ENCODE measurements at regions not wholly inside any gene's neighbourhood (a gene's known extent, or its start where the extent isn't known, plus 50 kb on each side); places are given as distances from the start of the nearest gene placed in this dataset.

DNA sequence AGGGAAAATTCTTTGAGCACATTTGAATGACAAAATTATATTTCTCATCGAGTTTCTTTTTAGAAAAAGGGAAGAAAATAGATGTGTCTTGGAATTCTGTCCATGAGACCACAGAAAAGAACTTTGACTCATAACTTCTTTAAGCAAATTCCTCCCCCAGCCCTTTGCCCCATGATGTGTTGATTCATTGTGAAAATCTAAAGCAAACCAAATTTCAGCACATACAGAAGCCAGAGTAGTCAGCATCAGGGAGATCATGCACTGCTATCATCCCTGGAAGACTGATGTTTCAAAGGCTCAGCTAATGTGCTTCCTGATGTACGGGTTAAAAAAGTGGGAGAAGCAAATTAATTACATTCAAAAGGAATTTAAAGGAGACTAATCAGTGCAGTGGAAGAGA, 159.7 kb downstream of the FAT3 start:
- no peak for DNase-seq

DNA sequence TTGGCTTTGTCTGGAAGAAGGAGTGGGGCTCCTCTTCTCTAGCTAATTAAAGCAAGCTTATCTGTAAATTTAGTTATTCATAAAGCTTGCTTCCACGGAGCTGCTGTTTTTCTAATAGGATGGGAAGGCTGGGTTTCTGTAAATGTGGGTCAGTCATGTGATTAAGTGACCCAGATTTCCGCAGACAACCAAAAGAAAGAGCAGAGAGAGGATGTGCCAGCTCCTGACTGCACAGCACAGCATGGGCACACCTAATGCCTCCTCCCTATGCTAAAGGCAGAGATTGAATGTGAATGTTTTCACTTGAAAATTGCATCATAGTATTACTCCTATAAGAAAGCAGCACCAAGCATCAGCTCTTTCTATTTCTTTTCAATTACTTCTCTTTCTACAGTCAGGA, 160.2 kb downstream of the FAT3 start:
- no peak for DNase-seq

DNA sequence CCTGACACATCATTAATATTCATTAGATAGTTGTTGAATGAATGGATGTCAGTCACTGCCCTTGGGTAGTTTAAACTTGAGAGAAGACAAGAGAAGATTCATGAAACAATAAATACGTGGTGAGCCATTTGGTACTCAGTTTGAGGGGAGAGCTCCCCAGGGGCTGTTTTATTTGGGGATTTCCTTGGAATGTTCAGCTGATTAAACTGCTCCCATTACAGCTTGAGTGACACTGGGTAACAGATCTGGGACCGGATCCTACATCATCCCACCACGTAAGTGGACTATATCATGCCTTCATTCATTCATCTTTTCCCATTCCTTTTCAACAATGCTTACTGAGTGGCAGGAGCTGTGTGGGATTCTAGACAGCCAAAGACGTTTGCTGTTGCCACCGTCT, 162.0 kb downstream of the FAT3 start:
- DNase-seq, result no peak

DNA sequence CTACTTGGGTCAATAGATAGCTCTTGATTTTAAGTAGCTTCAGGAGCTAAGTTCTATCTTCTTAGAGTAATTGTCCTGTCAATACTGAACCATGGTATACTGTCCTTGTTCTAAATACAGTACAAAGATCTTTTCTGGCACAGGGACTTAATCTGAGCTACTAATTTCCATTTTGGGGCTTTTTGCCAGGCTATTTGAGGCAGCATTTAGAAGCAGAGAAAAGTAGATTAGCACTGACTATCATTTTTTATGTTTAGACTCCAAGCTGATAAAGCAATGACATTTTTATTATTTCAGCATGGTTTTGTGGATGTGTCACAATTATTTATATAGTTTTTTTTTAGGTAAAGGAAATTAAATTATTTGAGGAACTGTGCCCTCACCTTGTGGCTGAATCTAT, 163.2 kb downstream of the FAT3 start:
- no peak for DNase-seq

DNA sequence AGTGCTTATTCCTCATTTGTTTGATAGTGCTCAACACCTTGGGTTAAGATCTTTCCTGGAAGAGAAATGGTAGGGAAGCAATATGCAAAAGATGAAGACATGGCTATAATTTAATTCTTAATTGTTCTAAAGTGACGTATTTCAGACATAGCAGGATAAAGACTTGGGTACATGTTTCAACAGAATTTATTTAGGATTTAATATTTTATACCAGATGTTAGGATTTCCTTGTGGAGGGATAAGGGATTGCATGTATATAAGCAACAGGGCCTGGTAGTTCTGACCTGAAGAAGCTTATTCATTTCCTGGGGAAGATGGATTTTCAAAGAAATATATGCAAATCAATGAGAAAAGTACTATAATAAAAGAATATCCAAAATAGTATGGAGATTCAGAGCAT, 163.8 kb downstream of the FAT3 start:
- DNase-seq, result no peak

DNA sequence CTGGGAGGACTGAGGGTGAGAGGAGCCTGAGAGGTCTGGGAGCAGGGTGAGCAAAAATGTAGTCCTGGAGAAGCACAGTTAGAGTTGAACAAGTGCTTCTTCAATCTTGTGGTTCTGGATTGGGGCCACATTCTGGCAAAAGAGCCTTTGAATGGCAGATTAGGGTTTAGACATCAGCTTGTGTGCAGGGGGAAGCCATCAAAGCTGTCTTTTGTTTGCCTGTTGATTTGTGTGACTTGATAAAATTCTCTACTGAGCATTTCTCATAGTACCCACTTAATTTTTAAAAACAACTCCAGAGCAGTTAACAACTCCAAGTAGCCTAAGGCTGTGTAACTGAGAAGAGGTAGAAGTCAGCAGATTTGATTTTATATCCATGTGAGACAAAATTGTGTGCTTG, 166.2 kb downstream of the FAT3 start:
- DNase-seq, result no peak

DNA sequence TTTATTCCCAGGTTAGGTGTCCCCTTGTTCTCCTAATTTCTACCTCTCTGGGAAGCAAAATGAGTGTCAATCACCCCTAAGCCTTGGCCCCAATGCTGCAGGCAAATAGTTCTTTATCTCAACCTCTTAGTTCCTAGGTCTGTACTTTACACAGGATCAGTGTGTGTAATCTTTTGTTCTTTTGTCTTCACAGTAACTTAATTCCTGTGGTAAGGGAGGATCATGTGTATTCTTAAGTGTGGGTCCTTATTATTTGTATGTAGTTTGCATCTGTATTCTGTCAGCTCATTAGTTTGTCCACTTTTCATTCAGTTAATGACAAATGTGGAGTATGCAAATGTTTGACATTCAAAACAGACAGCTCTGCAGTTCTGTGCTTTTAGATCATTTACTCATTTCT, 166.7 kb downstream of the FAT3 start:
- DNase-seq, result no peak

DNA sequence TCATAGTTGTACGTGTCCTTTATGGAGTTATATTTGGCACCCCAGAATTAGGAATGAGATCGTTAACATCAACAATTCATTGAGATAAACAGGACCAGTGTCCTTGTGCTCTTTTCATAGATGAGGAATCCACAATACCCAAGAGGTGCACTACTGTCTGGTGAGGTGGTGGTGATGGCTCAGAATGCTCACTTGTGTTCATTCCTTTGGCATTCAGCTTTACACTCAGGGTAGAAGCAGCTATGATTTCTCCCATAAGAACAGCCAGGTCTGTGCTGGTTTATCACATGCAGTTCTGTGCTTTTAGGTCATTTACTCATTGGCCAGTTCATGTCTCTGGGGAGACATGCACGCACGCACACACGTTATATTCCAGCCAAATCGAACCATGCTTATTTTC, 167.2 kb downstream of the FAT3 start:
- no peak for DNase-seq

DNA sequence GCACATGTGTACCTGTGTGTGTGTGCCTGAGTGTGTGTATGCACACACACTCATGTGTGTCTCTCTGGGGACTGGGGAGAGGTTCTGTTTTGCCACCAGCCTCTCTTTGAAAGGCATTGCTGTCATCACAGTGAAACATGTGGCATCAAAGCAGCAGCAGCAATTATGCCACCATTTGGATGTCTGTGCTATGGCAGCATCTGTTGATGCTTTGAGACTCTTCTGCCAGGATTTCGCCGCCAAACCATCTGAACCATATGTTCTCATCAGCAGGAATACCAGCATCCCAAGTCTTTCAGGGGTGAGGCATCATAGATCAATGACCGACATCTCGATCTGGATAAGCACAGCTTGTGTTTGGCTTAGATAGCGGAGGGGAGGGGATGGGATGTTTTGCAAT, 168.6 kb downstream of the FAT3 start:
- DNase-seq, result no peak

DNA sequence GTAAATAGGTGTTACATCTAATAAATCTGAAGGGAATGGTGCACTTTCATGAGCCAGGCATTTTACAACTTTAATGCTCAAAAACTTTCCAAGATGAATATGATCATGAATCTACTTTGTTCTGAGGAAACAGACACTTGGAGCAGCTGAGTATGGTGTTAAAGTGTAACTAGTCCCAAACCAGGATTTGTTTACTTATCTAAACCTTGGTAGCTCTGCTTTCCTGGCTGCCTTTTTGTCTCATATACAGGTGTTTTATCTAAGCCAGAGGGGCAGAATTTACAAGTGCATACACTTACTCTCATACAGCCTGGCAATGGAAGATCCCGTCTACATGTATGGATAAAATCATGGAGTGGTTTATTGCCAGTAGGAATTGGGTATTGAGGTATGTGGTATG, 171.5 kb downstream of the FAT3 start:
- DNase-seq, result no peak

DNA sequence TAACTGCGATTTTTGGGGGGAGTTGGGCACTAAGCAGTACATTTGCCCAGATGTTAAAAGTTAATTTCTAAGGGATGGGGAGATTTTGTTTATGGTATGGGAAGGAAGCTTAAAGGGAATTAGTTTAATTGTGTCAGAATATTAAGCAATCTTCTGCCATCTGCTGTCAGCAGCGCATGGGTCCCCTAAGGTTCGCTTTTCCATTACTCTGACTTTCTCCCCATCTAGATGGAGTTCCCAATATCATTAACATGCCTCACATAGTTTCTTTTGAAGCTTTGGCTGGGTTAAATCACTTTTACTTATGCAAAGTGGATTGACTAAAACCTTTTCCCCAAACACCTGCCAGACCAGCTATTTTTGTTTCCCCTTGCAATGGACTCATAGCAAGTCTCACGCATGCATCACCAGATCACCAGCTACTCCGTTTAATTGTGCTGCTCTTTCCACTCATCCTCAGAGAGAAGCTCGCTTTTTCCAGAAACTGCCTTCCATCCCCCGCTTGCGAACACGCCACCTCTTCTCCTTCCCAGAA, 172.7 kb downstream of the FAT3 start:
- no peak for DNase-seq

DNA sequence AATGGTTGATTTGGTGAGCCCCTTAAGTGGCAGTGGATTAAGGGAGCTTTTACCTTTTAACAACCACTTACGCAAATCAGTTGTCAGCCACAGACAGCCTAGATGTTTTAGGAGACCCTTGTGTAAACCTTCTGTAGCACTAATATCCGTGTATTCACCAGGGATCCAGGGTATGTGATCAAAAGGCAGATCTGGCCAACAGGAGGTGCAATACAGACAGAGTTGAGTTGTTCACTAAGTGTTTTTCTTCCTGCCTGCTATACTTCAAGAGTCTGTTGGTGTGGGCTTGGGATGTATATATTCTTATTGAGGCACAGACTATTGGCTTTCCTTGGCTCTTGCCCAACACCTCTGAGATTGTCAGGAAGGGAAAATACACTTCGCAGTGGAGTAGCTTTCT, 175.1 kb downstream of the FAT3 start:
- no peak for DNase-seq

DNA sequence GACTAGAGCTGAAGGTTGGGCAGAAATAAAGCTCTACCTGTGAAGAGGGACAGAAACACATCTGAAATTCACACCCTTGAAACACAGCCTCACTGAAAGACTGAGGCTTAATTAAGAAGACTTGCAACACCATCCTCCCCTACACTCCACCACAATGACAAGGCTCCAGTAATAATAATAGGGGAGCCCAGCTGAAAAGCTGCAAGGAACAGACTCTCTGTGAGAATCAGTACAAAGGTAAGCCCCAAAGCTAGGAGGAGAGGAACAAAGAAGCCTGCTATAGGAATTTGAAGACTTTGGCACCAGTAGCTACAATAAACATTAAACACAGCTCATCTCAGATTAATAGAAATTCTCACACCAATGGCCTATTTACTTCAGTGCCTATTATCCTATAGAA, 176.9 kb downstream of the FAT3 start:
- no peak for DNase-seq

DNA sequence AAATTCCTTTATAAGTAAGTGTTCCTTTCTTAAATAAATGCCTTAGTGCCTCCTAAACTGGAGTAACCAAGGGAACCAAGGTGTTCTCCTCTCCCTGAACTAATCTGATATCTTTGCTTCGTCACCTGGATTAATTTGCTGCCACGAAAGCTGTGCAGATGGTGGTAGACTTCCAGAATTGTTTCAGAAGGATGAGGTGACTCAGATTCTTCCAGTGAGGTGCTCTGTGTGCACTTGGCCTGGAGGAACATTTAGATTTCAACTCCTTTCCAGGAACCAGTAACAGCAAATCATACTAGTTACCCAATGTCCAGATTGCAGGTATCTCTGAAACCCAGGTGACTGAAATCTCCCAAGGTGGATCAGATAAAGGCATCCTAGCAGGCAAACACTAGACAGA, 181.9 kb downstream of the FAT3 start:
- no peak for DNase-seq

DNA sequence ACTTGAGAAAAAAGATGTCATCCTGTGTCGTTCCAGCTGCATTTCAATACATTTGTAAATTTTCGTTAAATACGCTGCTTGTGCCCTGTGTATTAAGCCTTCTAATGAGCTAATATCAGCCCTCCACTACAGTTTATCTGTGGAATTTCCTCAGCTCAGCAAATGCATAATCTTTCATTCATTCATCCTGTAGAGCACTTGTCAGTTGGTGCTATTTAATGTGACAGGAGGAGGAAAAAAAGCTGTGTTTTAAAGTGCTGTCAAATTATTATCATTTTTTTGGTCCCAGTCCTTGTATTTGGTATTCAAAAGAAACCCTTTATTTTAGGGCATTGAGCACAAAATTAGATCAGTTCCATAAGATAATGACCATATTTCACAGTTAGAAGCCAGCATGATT, 184.7 kb downstream of the FAT3 start:
- no peak for DNase-seq

DNA sequence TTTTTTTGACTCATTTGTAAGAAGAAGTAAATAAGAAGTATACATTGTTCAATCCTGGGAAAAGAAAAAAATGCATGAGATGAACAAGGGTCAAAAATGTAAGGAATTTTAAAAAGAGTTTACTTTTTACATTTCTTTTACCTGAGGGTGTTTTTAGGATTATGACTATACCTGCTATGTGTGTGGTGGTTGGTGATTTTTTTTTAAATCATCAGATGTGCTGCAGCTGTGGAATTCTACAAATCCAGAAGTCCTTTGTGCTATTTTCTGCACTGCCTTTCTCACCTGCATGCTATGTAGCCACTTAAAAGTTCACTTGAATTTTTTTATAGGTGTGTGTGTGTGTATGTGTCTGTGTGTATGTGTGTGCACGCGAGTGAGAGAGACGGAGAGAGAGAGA, 185.3 kb downstream of the FAT3 start:
- DNase-seq, result no peak

DNA sequence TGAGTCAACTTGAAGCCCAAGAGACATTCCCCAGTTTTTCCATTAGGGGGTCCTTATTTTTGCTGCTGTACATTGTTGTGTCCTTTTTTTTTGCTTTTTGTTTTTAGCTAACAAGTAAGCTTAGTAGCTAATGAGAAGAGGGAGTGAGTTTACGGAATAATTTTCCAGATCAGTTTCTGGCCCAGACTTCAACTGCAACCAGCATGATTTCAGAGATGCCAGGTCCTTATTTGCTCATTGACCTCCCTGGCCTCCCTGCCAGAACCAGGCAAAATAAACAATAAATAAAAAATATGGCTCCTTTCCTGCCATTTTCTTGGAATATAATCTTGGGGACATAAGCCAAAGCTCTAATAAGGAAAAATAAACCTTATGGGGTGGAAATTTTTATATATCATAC, 185.9 kb downstream of the FAT3 start:
- no peak for DNase-seq

DNA sequence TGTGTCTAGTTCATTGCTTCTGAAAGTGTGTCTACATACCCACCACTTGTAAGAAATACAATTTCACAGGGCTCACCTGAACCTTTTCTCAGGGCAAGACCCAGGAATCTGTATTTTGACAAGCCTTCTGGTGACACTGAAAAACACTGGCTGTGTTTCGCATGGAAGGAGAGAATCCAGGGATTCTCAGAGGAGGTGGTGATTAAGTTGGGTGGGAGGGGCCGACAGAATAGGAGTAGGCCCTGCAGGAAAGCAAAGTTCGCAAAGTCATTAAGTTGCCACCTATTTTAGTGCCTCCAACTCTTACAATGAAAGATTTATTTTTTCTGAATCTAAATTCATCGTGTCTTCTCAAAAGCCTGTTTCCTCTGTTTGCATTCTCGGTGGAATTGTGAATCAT, 186.8 kb downstream of the FAT3 start:
- no peak for DNase-seq

DNA sequence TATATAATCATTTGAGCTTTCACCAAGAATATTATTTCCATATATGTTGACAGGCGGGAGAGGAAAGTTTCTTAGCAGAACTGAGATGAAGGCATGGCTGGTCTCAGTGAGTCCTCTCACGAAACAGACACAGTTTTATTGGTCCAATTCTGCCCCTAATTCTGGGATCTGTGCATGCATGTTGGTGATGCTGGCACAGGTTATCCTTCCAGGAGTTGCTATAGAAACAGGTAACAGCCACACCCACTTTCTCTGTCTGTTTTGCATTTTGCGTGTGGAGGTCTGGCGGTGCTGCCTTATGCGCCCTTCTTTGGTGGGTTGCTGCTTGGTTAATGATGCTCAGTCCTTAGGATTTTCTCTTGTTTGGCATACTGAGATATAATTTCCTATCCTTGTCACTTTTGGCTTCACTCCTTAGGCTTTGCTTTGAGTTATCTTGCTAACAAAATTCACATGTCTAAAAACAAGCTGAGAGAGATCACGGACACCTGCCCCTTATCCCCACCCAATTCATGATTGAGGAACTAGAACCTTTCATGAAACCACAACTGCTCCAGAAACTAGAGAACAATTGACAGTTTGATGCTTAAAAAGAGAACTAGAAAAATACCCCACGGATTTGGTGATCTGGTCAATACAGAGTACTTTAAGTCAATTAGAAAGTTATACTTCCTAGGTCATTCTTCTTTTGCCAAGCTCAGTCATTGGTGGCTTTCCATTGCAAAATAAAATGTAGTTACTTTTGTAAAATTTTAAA, 189.3 kb downstream of the FAT3 start:
- DNase-seq, result no peak

DNA sequence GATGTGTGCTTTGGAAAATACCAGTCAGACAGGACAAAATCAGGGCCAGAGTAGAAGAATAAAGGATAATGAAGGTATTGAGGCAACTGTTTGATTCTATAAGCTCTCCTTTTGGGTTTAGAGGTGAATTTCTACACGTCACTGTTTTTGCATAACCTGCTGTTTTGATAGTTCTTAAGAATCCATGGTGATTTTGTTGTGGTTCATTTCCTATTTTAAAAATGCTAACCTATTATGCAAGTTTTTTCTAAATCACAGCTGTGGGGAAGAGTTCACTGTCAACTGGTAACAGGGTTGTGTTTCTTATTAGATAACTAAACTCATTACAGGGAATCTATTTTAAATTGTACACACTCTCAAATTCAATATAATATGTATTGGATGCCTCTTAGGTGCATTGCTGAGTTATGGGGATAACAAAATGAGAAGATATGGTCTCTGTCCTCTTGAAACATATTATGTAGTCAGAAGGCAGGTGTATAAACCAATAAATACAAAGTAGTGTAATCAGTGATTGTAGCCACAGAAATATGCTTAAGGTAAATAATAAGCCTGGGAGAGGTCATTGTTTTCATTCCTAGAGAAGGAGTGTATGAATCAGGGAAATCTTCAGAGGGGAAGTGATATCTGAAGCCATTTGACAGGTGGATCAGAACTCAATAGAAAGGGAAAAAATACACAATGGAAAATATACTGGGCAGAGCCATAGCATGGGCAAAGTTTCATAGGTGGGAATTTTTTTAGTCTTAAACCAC, 192.5 kb downstream of the FAT3 start:
- no peak for DNase-seq

DNA sequence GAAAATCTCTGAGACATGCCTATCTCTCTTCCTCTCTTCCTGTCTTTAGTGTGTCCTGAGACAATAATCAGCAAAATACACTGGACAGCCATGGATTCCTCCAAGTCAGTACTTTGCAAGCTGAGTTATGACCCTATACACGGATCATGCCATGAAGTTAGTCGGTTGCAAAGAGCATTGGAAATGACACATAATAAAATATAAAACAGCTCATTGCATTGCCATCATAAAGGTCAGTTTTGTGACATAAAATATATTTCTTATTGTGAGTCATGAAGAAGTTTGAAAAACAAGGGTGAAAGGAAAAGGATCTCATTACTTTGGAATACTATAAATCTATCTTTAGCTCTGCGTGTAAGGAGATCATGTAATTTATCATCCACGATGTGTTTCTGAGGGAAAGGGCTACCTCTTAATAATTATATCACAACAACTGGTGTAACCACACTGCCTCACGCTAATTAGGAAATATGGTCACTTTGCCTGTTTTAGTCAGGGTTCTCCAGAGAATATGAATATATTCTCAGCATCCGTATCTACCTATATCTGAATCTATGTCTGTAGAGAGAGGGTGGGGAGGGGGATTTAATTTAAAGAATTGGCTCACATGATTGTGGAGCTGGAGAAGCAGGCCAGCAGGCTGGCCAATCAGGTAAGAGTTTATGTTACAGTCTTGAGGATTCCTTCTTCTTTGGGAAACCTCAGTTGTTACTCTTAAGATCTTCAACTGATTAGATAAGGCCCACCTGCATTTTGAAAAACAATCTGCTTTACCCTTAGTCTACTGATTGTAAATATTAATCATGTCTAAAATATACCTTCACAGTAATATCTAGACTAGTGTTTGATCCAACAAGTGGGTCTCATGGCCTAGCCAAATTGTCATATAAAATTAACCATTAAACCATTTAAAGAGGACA, 198.8 kb downstream of the FAT3 start:
- no peak for DNase-seq

DNA sequence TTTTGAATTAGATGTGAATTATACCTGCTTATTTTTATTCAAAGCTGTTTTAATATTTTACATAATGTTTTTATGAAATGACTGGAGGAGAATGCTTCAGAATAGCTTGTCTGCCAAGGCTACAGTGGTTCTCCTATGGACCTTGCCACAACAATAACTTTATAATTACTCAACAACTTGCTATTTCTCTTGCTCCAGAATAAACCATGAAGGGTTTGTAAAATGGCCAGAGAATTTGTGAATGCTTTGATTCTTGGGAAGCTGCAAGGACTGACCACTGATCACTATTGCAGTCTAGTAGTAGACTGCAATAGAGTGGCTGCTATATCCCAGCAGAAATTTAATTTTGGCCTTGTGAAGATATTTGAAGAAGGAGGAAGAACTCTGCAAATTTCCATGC, 199.7 kb downstream of the FAT3 start:
- DNase-seq, result no peak

DNA sequence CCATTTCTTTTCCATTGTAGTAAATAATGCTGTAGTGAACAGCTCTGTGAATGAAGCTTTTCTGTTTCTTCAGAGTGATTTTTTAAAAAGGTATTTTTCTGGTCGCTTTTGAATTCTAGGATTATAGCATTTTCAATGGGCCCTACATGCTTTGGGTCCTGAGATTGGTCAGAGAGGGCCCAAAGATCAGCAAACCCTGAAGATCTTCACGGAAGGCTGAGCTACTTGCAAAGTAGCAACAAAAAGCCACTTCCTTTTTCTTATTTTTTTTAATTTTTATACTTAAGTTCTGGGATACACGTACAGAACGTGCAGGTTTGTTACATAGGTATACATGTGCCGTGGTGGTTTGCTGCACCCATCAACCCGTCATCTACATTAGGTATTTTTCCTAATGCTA, 200.5 kb downstream of the FAT3 start:
- no peak for DNase-seq

All from left kidney (tissue), 1 donor.